Hematopoietic multipotent progenitor cell treated with erythropoietin and hydrocortisone succinate and interleukin-3 and kit ligand, for 4 days (in vitro differentiated cells): ENCODE measurements at regions not wholly inside any gene's neighbourhood (a gene's known extent, or its start where the extent isn't known, plus 50 kb on each side); places are given as distances from the start of the nearest gene placed in this dataset.

Experiments used
- DNase-seq: peaks from one replicate; pipeline ENCODE4 v3.0.0-alpha.2; 2015

DNA sequence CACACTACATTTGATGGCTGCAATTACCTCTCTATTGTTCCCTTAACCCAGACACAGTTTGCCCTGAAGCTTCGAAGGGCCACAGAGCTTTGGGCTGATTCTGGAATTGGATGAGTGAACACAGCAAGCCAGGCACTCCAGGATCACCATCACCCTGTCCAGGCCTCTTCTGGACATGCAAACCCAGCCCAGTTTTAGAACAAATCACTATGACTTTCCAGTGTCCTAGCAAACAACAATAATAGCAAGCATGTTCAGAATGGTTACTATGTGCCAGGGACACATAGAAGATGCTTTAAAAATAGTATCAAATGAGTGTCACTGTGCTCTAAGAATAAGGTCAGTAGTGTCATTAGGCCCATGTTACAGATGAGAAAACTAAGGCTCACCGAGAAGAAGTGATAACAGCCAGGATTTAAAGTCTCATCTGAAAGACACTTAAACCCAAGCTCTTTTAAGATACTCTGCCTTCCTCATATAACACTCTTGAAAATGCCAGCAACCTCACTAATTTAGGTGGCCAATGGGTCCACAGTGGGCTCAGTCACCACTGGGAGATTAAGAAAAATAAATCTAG is 191.7 kb upstream of the STK17B start:
- DNase-seq, result no peak

DNA sequence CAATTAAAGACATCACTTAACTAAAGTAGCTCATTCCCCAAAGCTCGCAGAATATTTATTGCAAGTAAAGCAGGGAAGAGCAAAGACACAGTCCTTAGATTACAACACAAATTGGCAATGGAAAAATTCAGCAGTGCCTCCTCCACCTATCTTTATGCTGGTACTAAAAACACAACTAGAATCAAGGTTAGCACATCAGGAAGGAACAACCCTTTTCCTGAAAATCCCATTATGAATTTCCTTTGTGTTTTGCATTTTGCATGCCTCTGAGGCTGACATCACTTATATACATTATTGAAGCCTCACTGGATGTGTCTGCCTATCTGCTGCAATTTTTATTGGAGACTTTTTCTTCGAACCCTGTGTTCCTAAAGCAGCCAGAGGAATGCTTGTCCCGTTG is 193.8 kb upstream of the STK17B start:
- no peak for DNase-seq

DNA sequence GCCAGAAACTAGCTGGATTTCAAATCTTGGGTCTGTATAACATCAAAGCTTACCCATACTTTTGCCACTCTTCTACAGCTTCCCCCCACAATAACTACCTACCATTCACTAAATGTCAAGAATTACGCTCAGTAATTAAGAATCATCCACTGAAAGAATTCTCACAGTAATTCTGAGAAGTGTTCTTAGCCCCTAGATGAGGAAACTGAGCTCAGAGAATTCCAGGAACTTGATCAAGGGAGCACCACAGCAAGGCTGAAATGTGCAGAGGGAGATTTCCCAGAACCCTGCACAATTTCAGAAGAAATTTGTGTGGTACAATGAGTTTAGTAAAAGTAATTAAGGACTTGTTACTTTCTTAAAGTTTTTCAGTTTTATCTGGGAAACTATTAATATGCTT is 194.5 kb upstream of the STK17B start:
- peak; percentile 62 for DNase-seq

DNA sequence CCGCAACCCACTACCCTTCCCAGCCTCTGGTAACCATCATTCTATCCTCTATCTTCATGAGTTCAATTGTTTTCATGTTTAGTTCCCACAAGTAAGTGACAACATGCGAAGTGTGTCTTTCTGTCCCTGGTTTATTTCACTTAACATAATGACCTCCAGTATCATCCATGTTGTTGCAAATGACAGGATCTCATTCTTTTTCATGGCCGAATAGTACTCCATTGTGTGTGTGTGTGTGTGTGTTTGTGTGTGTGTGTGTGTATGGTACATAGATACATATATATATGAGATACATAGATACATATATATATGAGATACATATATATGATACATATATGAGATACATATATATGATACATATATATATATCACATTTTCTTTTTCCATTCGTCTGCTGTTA is 196.3 kb upstream of the STK17B start:
- no peak for DNase-seq

GRCh38 chr2:196368546-196369225 is 197.3 kb upstream of the STK17B start:
- no peak for DNase-seq

GRCh38 chr2:196369967-196370366 is 198.6 kb upstream of the STK17B start:
- no peak for DNase-seq

DNA sequence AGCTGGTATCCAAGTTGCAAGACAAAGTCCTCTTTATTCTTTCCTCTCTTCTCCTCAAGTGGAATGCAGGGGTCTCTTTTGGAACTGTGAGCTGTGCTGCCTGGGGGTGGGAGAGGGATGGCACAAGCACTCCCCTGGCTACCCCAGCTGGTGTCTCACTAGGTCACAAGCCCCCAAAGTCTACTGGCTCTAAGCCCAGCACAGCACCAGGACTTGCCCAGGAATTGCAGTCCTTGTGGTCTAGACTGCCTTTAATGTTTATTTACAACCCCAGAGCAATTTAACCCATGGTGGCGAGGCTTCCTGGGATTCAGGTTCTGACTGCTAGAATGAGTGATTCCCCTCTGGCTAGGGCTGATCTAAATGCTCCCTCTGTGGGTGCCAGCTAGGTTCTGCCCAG is 199.0 kb upstream of the STK17B start:
- DNase-seq, result no peak

GRCh38 chr2:196372276-196372809 is 201.0 kb upstream of the STK17B start:
- no peak for DNase-seq

GRCh38 chr2:196372811-196373664 is 201.7 kb upstream of the STK17B start:
- DNase-seq, result no peak

DNA sequence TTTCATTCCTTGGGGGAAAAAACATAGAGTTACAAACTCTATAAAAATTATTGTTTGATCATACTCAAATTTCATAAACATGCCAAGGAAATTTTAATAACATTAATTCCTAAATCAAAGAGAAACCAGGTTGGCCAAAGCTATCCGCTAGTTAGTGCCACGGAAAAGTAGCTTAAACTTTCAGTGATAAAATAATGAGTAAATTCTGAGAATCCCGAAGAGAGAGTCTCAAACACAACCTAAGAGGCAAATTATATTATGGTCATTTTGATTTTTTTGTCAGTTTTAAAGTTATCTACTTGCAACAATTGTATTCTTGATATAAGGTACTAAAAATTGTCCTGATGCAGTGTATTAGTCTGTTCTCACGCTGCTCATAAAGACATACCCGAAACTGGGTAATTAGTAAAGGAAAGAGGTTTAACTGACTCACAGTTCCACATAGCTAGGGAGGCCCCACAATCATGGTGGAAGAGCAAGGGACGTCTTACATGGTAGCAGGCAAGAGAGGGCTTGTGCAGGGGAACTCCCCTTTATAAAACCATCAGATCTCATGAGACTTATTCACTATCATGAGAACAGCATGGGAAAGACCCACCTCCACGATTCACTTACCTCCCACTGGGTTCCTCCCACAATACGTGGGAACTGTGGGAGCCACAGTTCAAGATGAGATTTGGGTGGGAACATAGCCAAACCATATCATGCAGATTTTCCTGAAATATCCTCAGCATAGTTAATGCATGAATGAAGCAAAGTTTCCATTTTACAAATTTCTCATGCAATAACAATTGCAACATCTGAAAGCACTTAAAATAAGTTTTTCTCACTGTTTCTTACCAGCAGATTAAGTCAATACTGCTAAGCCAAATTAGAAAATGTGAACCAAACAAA is 205.9 kb upstream of the STK17B start:
- no peak for DNase-seq

DNA sequence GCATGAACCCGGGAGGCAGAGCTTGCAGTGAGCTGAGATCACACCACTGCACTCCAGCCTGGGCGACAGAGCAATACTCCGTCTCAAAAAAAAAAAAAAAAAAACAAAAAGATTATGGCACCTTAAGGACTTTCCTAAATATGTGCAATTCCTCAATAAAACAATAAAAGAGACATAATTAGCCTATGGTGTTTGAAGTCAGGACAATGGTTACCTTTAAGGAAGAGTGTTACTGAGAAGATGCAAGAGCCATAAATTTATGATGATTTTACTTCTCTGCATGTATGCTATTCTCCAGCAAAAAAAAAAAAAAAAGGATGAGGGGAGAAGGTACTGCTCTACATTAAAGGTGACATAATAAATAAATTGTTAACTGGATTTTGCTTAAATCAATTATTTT is 208.2 kb upstream of the STK17B start:
- no peak for DNase-seq

GRCh38 chr2:196380098-196380497 is 208.7 kb upstream of the STK17B start:
- DNase-seq, result no peak

DNA sequence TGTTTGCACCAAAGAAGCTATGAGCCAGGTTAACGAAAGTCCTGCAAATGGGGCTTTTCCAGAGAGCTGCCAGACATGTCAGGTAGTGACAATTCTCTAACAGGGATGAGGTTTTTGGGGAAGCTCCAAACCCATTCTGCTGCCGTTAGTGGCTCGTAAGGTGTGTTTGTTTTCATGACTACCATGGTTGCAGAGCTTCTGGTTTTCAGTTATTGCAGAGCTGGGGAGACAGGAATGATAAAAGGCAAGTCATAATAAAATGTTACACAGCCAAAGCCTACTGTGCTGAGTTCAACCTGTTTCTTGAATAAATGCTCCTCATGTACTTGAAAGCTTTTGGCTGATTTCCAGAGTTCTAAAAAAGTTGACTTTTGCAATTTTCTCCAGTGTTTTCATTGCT is 209.2 kb upstream of the STK17B start:
- no peak for DNase-seq

- no peak for DNase-seq
These were observed 210.1 kb upstream of the STK17B start for GRCh38 chr2:196381464-196381863.

DNA sequence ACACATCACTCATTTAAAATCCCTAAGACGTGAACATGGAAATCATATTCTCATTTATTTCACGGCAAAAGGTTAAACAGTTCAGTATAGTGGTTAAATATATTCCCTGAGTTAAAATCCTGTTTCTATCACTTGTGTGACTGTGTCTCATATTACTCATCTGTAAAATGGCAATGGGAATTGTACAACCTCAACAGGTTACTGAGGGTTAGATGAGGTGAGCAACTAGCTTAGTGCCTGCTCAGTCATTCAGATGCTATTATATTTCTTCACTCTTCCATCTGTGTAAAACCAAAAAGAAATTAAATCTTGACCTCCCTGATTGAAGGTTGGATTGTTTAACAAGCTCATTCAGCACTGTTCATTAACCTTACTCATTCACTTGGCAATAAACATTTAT is 212.4 kb upstream of the STK17B start:
- no peak for DNase-seq

- DNase-seq, result no peak
These were observed 213.4 kb upstream of the STK17B start for GRCh38 chr2:196384729-196385128.

DNA sequence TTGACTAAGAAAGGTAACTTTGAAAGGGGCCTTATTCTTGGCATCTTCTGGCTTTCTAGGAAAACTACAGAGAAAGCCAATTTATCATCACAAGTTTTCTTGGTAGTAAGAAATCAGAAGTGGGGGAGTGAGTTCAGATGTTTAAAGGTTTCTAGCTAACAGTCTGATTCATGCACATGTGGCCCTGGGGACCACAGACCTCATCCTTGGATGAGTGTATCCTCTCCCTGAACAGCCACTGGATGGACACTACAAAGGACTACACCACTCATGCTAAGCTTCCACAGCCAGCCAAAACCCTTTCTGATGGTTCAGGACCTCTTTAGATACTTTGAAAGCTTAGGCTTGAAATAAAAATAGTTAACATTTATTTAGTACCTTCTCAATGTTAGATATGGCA is 218.3 kb upstream of the STK17B start:
- no peak for DNase-seq

GRCh38 chr2:196390243-196391148 is 219.1 kb upstream of the STK17B start:
- DNase-seq, result no peak

GRCh38 chr2:196391149-196391479 is 219.7 kb upstream of the STK17B start:
- DNase-seq, result no peak

- DNase-seq, result no peak
These were observed 227.7 kb upstream of the STK17B start for GRCh38 chr2:196399096-196399495.

GRCh38 chr2:196399722-196400691 is 228.6 kb upstream of the STK17B start:
- peak; percentile 5 for DNase-seq
